Epithelial cell of prostate (primary cell): ENCODE measurements at regions not wholly inside any gene's neighbourhood (a gene's known extent, or its start where the extent isn't known, plus 50 kb on each side); places are given as distances from the start of the nearest gene placed in this dataset.
"Not testable (repeated sequence)": the region's sequence is repeated elsewhere in the genome, so short reads cannot be mapped to it uniquely, and the experiment has no call there.

Experiments
- DNase-seq: peaks from one replicate; pipeline ENCODE4 v3.0.0-alpha.2; 2011; ENCODE audit warnings: low read depth, low spot score
- H3K27ac ChIP-seq: fragments of 450-650 bp; 2 replicates; pipeline ENCODE4 v1.5.1; 2017; ENCODE audit warnings: mild to moderate bottlenecking

GRCh38 chr7:7035851-7036250 lies 146.5 kb upstream of the C1GALT1 start:
- no peak overlapping the region for H3K27ac ChIP-seq
- DNase-seq, result no peak

- H3K27ac ChIP-seq, DNase-seq: not testable (repeated sequence)
Measured at GRCh38 chr7:7042286-7042893, 140.0 kb upstream of the C1GALT1 start.

GRCh38 chr7:7044806-7045205 lies 137.5 kb upstream of the C1GALT1 start:
- no peak for DNase-seq

GRCh38 chr7:7048213-7048612 lies 134.1 kb upstream of the C1GALT1 start:
- no peak overlapping the region for H3K27ac ChIP-seq
- DNase-seq, result no peak

More at GRCh38 chr7:7044806-7045205, 137.5 kb upstream of the C1GALT1 start:
- H3K27ac ChIP-seq, result no peak overlapping the region

- no peak overlapping the region for H3K27ac ChIP-seq
- no peak for DNase-seq
Measured at GRCh38 chr7:7051206-7051877, 131.0 kb upstream of the C1GALT1 start.

- DNase-seq, result no peak
- peak overlapping the region; percentile 62 for H3K27ac ChIP-seq
Measured at GRCh38 chr7:7054252-7054830, 128.0 kb upstream of the C1GALT1 start.

- no peak for DNase-seq
- H3K27ac ChIP-seq, result no peak overlapping the region
Measured at GRCh38 chr7:7060828-7061599, 121.3 kb upstream of the C1GALT1 start.

- DNase-seq, result no peak
- no peak overlapping the region for H3K27ac ChIP-seq
Measured at GRCh38 chr7:7077945-7078344, 104.4 kb upstream of the C1GALT1 start.

- DNase-seq, result no peak
- H3K27ac ChIP-seq, result no peak overlapping the region
Measured at GRCh38 chr7:7080802-7081201, 101.5 kb upstream of the C1GALT1 start.

- no peak overlapping the region for H3K27ac ChIP-seq
- no peak for DNase-seq
Measured at GRCh38 chr7:7090460-7090859, 91.9 kb upstream of the C1GALT1 start.

GRCh38 chr7:7098280-7098818 lies 84.0 kb upstream of the C1GALT1 start:
- no peak overlapping the region for H3K27ac ChIP-seq
- no peak for DNase-seq

- H3K27ac ChIP-seq, result peak overlapping the region; percentile 62
- peak; percentile 60 for DNase-seq
Measured at GRCh38 chr7:7099584-7100014, 82.7 kb upstream of the C1GALT1 start.

GRCh38 chr7:7100432-7100849 lies 81.9 kb upstream of the C1GALT1 start:
- peak; percentile 96 for DNase-seq
- H3K27ac ChIP-seq, result peak overlapping the region; percentile 62

- no peak for DNase-seq
- H3K27ac ChIP-seq, result no peak overlapping the region
Measured at GRCh38 chr7:7102906-7103305, 79.4 kb upstream of the C1GALT1 start.

- H3K27ac ChIP-seq, result no peak overlapping the region
- no peak for DNase-seq
Measured at GRCh38 chr7:7103343-7104313, 78.7 kb upstream of the C1GALT1 start.

- H3K27ac ChIP-seq, result no peak overlapping the region
Measured at GRCh38 chr7:7104314-7104698, 78.0 kb upstream of the C1GALT1 start.

GRCh38 chr7:7104971-7105370 lies 77.4 kb upstream of the C1GALT1 start:
- no peak for DNase-seq
- H3K27ac ChIP-seq, result no peak overlapping the region

More at GRCh38 chr7:7104314-7104698, 78.0 kb upstream of the C1GALT1 start:
- no peak for DNase-seq

GRCh38 chr7:7105800-7106582 lies 76.4 kb upstream of the C1GALT1 start:
- no peak for DNase-seq
- no peak overlapping the region for H3K27ac ChIP-seq

GRCh38 chr7:7108931-7109330 lies 73.4 kb upstream of the C1GALT1 start:
- DNase-seq, result no peak
- H3K27ac ChIP-seq, result no peak overlapping the region
